HG02938 (cell line): ENCODE measurements at regions not wholly inside any gene's neighbourhood (a gene's known extent, or its start where the extent isn't known, plus 50 kb on each side); places are given as distances from the start of the nearest gene placed in this dataset.

Source experiments
- ATAC-seq: cut with Tn5 transposase; IDR thresholded peaks from one replicate; pipeline ENCODE4 v1.9.1; 2021; ENCODE audit warnings: mild to moderate bottlenecking, moderate library complexity; ENCODE audit not compliant: unreplicated experiment

DNA sequence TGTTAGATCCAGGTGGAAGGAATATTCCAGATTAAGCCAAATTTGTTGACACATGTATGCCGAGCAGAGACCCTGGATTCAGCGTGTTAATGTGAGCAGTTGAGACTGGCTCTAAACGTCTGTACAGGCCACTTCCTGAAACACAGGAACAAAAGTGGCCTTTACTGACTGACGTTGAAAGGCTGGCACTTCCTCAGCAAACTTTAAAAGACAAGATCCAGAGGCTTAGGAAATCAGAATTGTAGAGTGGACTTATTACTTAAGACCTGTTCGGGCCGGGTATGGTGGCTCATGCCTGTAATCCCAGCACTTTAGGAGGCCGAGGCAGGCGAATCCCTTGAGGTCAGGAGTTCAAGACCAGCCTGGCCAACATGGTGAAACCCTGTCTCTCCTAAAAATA lies 125.7 kb upstream of the ARID1B start:
- no peak for ATAC-seq

DNA sequence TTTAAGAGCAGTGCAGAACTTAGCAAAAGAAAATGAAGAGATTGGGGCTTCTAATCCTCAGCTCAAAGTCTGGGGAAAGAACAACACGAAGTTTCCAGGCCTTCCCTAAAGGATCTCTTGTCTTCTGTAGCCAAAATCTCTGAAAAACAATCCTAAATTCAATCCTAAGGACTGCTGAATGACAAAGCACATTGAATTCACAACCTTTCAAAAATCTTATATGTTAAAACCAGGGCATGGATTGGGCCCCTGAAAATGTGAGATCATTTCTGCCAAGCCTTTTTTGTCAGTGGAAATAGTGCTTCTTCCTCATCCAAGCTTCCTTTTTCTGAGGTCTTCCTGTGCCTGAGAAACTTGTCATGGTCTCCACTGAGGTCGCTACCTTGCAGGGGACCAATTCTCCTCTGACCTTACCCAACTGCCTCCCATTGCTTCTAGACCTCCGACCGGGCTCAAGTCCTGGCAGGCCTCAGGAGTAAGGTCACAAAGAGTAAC lies 126.2 kb upstream of the ARID1B start:
- ATAC-seq = no peak

GRCh38 chr6:156648616-156649015 lies 128.6 kb upstream of the ARID1B start:
- ATAC-seq = no peak

GRCh38 chr6:156647991-156648390 lies 129.2 kb upstream of the ARID1B start:
- ATAC-seq = no peak

- no peak for ATAC-seq
Measured at GRCh38 chr6:156647140-156647784, 129.9 kb upstream of the ARID1B start.

DNA sequence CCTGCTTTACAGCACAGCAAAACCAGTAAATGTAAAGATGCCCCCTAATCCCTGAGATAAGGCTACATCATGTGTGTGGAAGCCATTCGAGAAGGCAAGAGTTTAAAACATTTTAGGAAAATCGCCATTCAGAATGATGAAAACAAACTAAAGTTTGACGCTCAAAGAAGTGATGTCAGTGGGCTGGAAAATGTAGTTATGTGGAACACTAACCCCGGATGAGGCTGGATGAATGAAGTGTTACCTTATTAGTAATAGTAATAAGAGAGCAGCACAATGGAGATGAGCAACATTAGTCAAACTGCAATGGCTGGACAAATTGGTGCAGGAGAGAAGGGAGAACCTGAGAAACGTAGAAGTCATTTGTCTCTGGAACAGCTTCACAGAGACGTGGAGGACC lies 130.7 kb upstream of the ARID1B start:
- no peak for ATAC-seq

GRCh38 chr6:156645097-156645496 lies 132.1 kb upstream of the ARID1B start:
- no peak for ATAC-seq

DNA sequence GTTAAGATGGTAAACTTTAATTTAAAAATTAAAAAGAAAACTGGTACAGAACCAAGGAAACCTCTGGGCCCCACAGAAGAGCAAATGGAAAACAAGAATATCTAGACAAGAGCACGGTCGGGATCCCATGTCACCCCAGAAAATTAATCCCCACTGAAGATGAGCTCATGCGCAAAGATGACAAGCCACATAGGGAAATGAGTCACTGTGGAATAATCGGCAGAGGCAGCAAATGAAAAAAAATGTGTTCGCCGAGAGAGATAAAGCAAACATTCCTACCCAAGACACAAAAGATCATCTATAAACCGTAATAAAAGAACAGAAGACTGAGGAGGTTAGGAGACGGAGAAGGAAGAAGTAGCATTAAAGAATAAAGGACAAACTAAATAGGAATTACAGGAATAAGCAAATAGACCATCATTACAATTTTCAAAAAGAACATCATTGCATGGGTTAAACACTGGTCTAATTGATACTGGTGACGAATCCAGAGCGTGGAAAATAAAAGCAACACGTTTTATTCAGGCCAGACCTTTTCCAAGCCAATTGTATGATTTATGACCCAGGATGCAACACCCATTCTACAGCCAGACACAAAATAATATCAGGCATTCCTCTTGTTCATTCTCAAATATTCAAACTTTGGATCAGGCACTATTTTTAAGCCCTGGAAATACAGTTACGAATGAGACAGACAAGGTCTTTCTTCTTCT lies 138.0 kb upstream of the ARID1B start:
- no peak for ATAC-seq

DNA sequence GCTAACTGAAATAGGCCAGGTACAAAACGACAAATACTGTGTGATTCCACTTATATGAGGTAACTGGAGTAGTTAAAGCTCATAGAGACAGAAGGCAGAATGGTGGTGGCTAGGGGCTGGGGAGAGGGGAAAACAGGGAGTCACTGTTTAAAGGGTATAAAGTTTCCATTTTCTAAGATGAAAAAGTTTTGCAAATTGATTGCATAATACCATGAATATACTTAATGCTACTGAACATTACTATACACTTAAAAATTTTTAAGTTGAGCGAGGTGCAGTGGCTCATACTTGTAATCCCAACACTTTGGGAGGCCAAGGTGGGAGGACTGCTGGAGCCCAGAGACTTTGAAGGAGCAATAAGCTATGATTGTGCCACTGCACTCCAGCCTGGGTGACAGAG lies 138.6 kb upstream of the ARID1B start:
- no peak for ATAC-seq

DNA sequence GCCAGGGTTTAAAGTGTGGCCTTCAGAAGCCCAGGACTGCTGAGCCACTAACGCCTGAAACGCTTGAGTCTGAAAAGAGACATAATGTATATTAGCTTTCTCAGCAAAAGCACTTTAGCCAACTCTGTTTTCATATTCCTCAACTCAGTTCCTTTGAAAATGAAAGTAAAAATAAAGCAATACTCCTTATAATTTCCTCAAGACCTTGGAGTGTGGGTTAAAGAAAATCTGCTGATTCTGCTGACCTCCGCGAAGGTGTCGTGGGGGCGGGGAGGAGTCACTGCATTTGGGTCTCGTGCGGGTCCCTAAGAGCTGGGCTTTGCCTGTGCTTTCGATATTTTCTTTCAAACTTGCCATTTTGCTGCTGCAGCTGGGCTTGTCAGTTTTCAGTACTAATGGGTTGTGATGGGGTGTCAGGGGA lies 142.2 kb upstream of the ARID1B start:
- ATAC-seq = no peak

DNA sequence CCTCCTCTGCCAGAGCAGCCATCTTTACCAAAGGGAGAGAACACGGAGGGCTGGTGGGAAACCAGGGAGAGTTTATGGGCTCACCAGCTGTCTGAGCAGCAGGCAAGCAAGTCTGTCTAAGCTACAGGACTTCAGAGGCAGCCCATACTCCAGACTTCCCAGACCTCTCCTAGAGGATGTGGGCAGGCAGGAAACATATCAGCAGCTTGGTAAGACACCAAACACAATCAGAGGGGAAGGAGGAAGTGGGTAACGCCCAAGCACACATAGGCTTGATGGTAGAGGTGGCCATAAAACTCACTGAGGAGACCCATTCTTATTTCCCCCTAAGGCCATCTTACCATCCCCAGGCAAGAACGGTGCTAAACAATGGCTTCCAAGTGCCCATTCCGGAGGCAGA lies 143.1 kb upstream of the ARID1B start:
- ATAC-seq = no peak

DNA sequence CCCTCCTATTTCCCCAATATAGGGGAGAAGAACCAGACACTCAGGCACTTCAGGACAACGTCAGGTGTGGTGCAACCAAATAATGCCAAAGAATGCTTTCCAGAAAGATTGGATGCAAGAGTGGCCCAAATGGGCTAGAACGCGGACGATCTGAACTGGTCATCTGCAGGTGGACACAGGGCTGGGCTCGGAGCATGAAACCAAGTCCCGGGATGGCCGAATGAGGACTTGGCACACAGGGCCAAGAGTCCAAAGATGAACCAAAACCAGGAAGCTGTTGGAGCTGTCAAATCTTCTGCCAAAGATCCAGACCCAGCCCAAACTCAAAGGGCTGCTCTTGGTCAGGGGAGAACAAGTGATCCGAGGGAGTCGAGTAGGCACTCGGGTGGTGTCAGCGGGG lies 143.9 kb upstream of the ARID1B start:
- no peak for ATAC-seq

DNA sequence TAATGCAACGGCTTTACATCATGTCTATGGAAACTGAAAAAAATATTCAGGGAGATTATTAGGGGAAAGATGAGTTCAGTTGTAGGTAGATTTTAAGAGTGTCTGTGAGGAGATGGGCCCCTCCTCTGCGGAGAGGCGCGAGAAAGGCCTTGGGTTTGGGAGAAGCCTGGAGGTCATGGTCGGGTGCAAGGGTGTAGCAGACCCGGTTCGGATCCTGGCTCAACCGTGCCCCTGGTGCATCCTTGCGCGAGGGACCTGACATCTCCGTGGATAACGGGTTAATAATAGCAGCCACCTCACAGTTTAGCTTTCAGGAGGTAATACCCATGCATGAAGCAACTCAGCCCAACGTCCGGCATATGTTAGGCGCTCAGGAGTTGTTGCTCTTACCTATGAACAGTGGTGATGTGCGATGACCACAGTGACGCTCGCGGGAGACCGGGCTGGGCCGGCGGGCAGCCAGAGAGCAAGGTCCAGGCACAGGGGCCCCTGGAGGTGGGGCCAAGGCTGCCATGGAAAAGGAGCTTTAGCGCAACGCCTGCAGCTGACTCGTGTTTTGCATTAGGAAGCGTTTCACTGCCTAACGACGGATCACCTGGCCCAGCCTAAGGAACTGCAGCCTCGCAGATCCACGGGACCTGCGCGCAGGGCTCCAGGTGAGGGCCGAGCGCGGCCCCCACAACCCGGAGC lies 146.4 kb upstream of the ARID1B start:
- ATAC-seq = no peak

DNA sequence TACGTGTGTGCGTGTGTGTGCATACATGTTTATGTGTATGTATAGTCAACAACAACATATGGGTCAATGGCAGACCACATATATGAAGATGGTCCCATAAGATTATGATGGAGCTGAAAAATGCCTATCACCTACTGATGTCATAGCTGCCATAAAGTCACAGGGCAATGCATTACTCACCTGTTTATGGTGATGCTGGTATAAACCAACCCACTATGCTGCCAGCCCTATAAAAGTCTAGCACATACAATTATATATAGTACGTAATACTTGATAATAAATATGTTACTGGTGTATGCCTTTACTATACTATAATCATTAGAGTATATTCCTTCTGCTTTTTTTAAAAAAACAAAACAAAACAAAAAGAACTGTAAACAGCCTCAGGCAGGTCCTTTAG lies 148.4 kb upstream of the ARID1B start:
- ATAC-seq = no peak

DNA sequence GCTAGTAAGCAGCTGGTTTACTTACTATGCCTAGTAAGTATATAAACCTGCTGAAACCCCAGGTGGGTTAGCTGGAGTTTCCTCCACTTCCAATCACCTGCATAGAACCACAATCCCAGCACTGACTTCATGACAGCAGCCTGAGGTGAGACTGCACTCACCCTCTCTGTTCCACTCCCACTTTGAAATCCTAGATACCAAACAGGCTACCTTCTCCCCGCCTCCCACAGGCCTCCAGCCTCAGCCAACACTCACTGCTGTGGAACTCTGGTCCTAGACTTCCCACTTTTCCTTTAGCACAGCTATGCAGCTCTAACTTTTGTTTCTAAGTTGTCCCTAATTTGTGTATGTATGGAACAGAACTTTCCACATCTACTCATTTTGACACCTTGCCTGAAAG lies 149.7 kb upstream of the ARID1B start:
- ATAC-seq = no peak

GRCh38 chr6:156622185-156622584 lies 155.0 kb upstream of the ARID1B start:
- no peak for ATAC-seq

DNA sequence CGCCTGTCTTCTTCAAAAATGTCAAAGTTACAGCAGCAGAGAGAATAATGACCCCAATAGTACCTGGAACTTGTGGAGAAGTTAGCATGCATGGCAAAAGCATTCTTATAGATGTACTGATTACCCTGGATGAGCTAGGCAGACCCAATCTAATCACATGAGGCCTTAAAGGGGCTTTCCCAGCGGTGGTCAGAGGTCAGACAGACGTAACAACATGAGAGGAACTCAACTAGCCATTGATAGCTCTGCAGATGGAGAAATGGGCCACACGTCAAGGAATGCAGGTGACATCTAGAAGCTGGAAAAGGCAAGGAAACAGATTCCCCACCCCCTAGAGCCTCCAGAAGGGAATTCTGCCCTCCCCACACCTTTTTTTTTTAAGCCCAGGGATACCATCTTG lies 156.8 kb upstream of the ARID1B start:
- ATAC-seq = no peak

DNA sequence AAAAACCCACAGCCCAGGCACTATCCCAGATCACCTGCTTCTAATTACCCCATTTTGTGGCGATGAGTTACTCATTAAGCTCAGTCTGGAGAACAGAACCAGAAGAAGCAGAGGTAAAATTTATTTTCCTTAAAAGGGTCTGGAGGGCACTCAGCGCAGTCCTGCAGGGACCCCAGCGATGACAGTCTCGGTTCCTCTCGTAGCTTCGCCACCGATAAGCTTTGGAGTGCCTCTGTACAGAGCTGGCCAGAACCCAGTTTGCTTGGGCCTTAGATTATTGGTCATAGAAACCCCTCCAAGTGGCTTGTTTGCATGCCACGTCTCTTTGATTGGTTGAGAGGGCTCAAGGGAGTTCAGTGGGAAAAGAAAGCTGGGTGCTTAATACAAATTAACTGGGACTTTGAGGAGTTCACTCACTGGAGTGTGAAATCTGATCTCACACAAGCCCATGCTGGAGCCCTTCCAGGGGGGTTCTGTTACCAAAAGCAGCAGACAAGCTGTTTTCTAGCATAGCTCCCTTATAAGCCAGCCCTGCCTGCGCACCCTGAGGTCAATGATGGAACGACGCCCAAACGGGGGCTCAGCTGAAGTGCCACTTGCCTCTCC lies 158.5 kb upstream of the ARID1B start:
- ATAC-seq = no peak

GRCh38 chr6:156617941-156618340 lies 159.2 kb upstream of the ARID1B start:
- no peak for ATAC-seq

GRCh38 chr6:156617376-156617775 lies 159.8 kb upstream of the ARID1B start:
- no peak for ATAC-seq

DNA sequence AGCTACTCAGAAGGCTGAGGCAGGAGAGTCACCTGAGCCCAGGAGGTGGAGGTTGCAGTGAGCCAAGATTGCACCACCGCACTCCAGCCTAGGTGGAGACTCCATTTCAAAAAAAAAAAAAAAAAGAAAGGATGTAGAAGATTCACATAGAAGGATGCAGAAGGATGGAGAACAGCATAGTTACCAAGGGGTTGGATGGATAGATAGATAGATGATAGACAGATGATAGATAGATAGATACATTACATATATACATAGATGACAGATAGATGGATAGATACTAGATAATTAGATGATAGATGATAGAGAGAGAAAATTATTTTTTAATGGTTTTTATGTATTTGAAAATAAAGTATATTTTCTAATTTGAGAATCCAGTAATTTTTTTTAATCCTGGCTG lies 160.7 kb upstream of the ARID1B start:
- no peak for ATAC-seq

DNA sequence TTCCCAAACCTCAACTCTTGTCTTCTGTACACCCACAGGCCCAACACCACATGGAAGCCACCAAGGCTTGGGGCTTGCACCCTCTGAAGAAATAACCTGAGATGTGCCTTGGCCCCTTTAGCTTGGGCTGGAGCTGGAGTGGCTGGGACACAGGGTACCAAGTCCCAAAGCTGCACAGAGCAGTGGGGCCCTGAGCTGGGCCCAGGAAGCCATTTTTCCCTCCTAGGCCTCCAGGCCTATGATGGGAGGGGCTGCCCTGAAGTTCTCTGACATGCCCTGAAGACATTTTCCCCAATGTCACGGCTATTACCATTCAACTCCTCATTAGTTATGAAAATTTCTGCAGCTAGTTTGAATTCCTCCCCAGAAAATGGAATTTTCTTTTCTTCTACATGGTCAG lies 163.2 kb upstream of the ARID1B start:
- no peak for ATAC-seq
